Endothelial cell of umbilical vein (primary cell): ENCODE measurements at regions not wholly inside any gene's neighbourhood (a gene's known extent, or its start where the extent isn't known, plus 50 kb on each side); places are given as distances from the start of the nearest gene placed in this dataset.

Experiments
- BruUV-seq: library from RNA; stranded (reverse); fragments of 400-500 nt; replicated peaks from 2 replicates; lab custom pipeline; 2021; lab: Mats Ljungman, UMichigan
- CTCF ChIA-PET: fragments of 300-600, 350-600 bp; sonication (Branson Sonifier 250); formaldehyde crosslinking; loops from one replicate; lab custom pipeline; 2021; ENCODE audit warnings: antibody characterized with exemption, inconsistent platforms; lab: Charles Lee
- POLR2A ChIA-PET: fragments of 300-600, 350-600 bp; sonication (Branson Sonifier 250); formaldehyde crosslinking; loops from one replicate; lab custom pipeline; 2021; ENCODE audit warnings: antibody characterized with exemption, inconsistent platforms; lab: Charles Lee
- DNase-seq: peaks from one replicate; pipeline ENCODE4 v3.0.0-alpha.2; 2011; ENCODE audit warnings: low read depth, low spot score
- FAIRE-seq: peaks from 2 replicates; lab custom pipeline; 2011; peaks lifted over from hg19 to GRCh38; lab: Jason Lieb, UNC
- H2AFZ ChIP-seq: 2 replicates; pipeline ENCODE4 v1.6.0; 2012; ENCODE audit warnings: low read depth, low read length, control low read depth, inconsistent platforms
- H3K27ac ChIP-seq: 2 replicates; pipeline ENCODE4 v1.5.1; 2011; ENCODE audit warnings: low read depth, mild to moderate bottlenecking, control low read depth, low read length, moderate library complexity; ENCODE audit not compliant: insufficient read depth
- H3K27me3 ChIP-seq, 2 experiments: 2 replicates each; pipeline versions ENCODE4 v1.6.0 to v1.6.1; 2011; ENCODE audit warnings: low read length in 2 of 2, mixed read lengths in 1 of 2; ENCODE audit not compliant: control insufficient read depth in 2 of 2, insufficient read depth in 2 of 2
- H3K36me3 ChIP-seq, 2 experiments: 2 replicates in 1 of 2; 3 replicates in 1 of 2; pipeline ENCODE4 v1.5.1; 2011; ENCODE audit warnings: low read length in 2 of 2, mild to moderate bottlenecking in 1 of 2, moderate library complexity in 1 of 2; ENCODE audit not compliant: control insufficient read depth in 2 of 2, insufficient read depth in 2 of 2; ENCODE audit errors: extremely low read depth in 1 of 2
- H3K4me1 ChIP-seq: 3 replicates; pipeline ENCODE4 v1.5.1; 2011; ENCODE audit warnings: mild to moderate bottlenecking, low read length; ENCODE audit not compliant: control insufficient read depth, insufficient read depth; ENCODE audit errors: extremely low read depth
- H3K4me2 ChIP-seq: 2 replicates; pipeline ENCODE4 v1.6.1; 2011; ENCODE audit warnings: low read length, control low read depth, mixed read lengths; ENCODE audit not compliant: insufficient read depth
- H3K4me3 ChIP-seq, 3 experiments: fragments of 200-600 bp in 1 of 3; sonication (generic), shearing (Covaris generic) in 1 of 3; replicated peaks in 1 of 3; 2 replicates each; pipeline ENCODE4 v1.5.1; 2011 to 2016; ENCODE audit warnings: control low read depth in 3 of 3, low read length in 3 of 3, mild to moderate bottlenecking in 2 of 3, inconsistent platforms in 1 of 3, low read depth in 1 of 3, moderate library complexity in 1 of 3; ENCODE audit not compliant: insufficient read depth in 1 of 3
- H3K79me2 ChIP-seq: 2 replicates; pipeline ENCODE4 v1.6.0; 2012; ENCODE audit warnings: low read length, inconsistent platforms; ENCODE audit not compliant: control insufficient read depth, insufficient read depth
- H3K9ac ChIP-seq: replicated peaks from 2 replicates; pipeline ENCODE3; 2011; ENCODE audit warnings: low read length, control low read depth; ENCODE audit not compliant: insufficient read depth; ENCODE audit errors: extremely low read depth
- H3K9me1 ChIP-seq: replicated peaks from 3 replicates; pipeline ENCODE4 v1.6.0; 2011; ENCODE audit warnings: mild to moderate bottlenecking, low read length; ENCODE audit not compliant: control insufficient read depth, insufficient read depth; ENCODE audit errors: extremely low read depth
- H3K9me3 ChIP-seq: replicated peaks from 2 replicates; pipeline ENCODE4 v1.5.1; 2012; ENCODE audit warnings: low read length, inconsistent platforms; ENCODE audit not compliant: control insufficient read depth, insufficient read depth
- H4K20me1 ChIP-seq: replicated peaks from 2 replicates; pipeline ENCODE3; 2011; ENCODE audit warnings: mild to moderate bottlenecking, low read length; ENCODE audit not compliant: control insufficient read depth, insufficient read depth; ENCODE audit errors: extremely low read depth
- EZH2 ChIP-seq: IDR thresholded peaks from 2 replicates; pipeline ENCODE4 v1.6.1; 2012; ENCODE audit warnings: borderline replicate concordance, low read depth, mild to moderate bottlenecking, moderate library complexity, low read length, inconsistent platforms; ENCODE audit not compliant: severe bottlenecking
- FOS ChIP-seq: IDR thresholded peaks from 2 replicates; pipeline ENCODE4 v1.6.1; 2011; ENCODE audit warnings: mild to moderate bottlenecking, low read length, moderate library complexity, borderline replicate concordance; ENCODE audit not compliant: insufficient read depth
- GATA2 ChIP-seq: IDR thresholded peaks from 2 replicates; pipeline ENCODE4 v1.7.0; 2011; ENCODE audit warnings: low read depth, mild to moderate bottlenecking, moderate library complexity, mixed read lengths, low read length; ENCODE audit not compliant: insufficient read length, insufficient read depth
- JUN ChIP-seq: IDR thresholded peaks from 2 replicates; pipeline ENCODE4 v1.6.1; 2011; ENCODE audit warnings: borderline replicate concordance, low read depth; ENCODE audit not compliant: insufficient read length, insufficient read depth
- MYC ChIP-seq: IDR thresholded peaks from one replicate; pipeline ENCODE4 v1.6.1; 2011; ENCODE audit warnings: mild to moderate bottlenecking, low read depth, low read length
- POLR2A ChIP-seq: IDR thresholded peaks from 2 replicates; pipeline ENCODE4 v1.6.1; 2012; ENCODE audit warnings: low read depth, mild to moderate bottlenecking, control low read depth, low read length
- POLR2AphosphoS5 ChIP-seq: IDR thresholded peaks from 2 replicates; pipeline ENCODE4 v1.6.1; 2012; ENCODE audit warnings: low read depth, mild to moderate bottlenecking, control low read depth, low read length, moderate library complexity; ENCODE audit not compliant: insufficient read depth
- dilution Hi-C: fragments of 300-500 bp; cut with MboI; formaldehyde crosslinking; loops from one replicate; pipeline ENCODE4 v1.15.0; 2019; ENCODE audit warnings: low sequenced_read_pairs; ENCODE audit not compliant: extremely low pct_ligation_motif_present
- intact Hi-C: fragments of 100-400 bp; cut with micrococcal nuclease; formaldehyde crosslinking; loops from one replicate; pipeline ENCODE4 v1.10.0; 2022
- TF ChIP-seq, protein P1 (sequence below): IDR thresholded peaks from 2 replicates; pipeline ENCODE4 v1.6.1; 2011; ENCODE audit not compliant: insufficient read depth, insufficient read length
- TF ChIP-seq, protein P2 (sequence below), 2 donors: IDR thresholded peaks; 1 replicate in 1 of 2; 2 replicates in 1 of 2; pipeline ENCODE4 v1.5.1; 2011; ENCODE audit warnings: low read length in 2 of 2, mild to moderate bottlenecking in 2 of 2, moderate library complexity in 2 of 2, control low read depth in 1 of 2, inconsistent platforms in 1 of 2, low read depth in 1 of 2; ENCODE audit not compliant: insufficient read depth in 1 of 2; ENCODE audit errors: extremely low read depth in 1 of 2

DNA sequence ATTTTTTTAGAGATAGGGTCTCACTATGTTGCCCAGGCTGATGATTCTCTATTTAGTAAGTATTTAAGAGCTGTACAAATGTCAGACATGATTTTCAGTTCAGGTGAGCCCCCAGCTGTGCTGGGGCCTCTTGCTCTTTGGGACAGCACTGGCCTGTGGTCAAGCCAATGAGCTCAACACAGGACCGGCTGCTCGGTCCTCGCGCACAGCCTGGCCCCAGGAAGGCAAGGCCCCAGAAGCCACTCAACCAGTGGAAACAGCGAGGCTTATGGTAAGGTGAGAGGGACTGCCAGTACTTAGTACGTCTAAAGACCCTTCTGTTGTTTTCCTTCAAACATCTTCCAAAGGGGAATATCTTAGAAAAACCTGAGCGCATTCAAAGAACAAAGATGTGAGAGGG lies 211.8 kb downstream of the SKIDA1 start:
- DNase-seq: no peak
- Histone ChIP-seq H2AFZ (peak overlapping the region; percentile 75), H3K4me3 (no peak overlapping the region), H4K20me1 (no peaks in the 10 kb centered on the region), H3K9ac (no peak overlapping the region), H3K9me3 (no peaks in the 10 kb centered on the region), H3K9me1 (no peaks in the 10 kb centered on the region), H3K79me2 (no peaks in the 10 kb centered on the region), H3K27ac (no peak overlapping the region), H3K4me1 (peaks cover 21% of the 10 kb centered on the region), H3K4me2 (no peak overlapping the region), H3K27me3 (no peaks in the 10 kb centered on the region), H3K36me3 (no peaks in the 10 kb centered on the region)
- ChIA-PET CTCF (interaction anchor here (1.0 to 1.1 kb wide), 2 partner anchors 11 to 21 kb away, joined by 3 to 5 read pairs; no protein-coding TSS in a partner anchor), POLR2A (interaction anchor here (0.7 kb wide), 1 partner anchor 61 kb away, joined by 3 read pairs; no protein-coding TSS in a partner anchor)
- intact Hi-C loops: loop anchor here (1.0 to 2.0 kb wide), 2 partner anchors 20 to 51 kb away; no protein-coding TSS in a partner anchor
- BruUV-seq: no TSS peak
- dilution Hi-C loops: no loop called here
- FAIRE-seq: no peak
- TF ChIP-seq GATA2: no peak

DNA sequence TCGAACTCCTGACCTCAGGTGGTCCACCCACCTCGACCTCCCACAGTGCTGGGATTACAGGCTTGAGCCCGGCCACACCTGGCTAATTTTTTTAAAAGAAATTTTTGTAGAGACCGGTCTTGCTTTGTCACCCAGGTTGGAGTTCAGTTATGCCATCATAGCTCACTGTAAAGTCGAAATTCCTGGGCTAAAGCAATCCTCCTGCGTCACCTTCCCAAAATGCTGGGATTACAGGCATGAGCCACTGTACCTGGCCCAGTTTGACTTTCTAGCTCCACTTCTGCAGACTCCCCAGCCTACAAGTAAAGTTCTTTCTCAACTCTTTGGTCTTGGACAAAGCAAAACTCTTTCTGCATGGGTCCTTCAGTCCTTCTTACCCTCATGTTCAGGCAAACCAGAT lies 214.1 kb downstream of the SKIDA1 start:
- Histone ChIP-seq H3K36me3 (no peaks in the 10 kb centered on the region), H2AFZ (no peak overlapping the region), H3K4me1 (peaks cover 21% of the 10 kb centered on the region), H3K9me3 (no peaks in the 10 kb centered on the region), H3K79me2 (no peaks in the 10 kb centered on the region), H4K20me1 (no peaks in the 10 kb centered on the region), H3K4me3 (no peak overlapping the region), H3K27me3 (no peaks in the 10 kb centered on the region), H3K4me2 (no peak overlapping the region), H3K9ac (no peak overlapping the region), H3K27ac (no peak overlapping the region), H3K9me1 (no peaks in the 10 kb centered on the region)
- no TSS peak for BruUV-seq
- dilution Hi-C loops: no loop called here
- no peak for TF ChIP-seq MYC
- no peak for TF ChIP-seq GATA2
- TF ChIP-seq POLR2AphosphoS5: no peak
- TF ChIP-seq JUN: no peak
- TF ChIP-seq FOS: no peak
- TF ChIP-seq, protein P1, sequence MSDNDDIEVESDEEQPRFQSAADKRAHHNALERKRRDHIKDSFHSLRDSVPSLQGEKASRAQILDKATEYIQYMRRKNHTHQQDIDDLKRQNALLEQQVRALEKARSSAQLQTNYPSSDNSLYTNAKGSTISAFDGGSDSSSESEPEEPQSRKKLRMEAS: no peak
- TF ChIP-seq EZH2: no peak
- TF ChIP-seq, protein P2, sequence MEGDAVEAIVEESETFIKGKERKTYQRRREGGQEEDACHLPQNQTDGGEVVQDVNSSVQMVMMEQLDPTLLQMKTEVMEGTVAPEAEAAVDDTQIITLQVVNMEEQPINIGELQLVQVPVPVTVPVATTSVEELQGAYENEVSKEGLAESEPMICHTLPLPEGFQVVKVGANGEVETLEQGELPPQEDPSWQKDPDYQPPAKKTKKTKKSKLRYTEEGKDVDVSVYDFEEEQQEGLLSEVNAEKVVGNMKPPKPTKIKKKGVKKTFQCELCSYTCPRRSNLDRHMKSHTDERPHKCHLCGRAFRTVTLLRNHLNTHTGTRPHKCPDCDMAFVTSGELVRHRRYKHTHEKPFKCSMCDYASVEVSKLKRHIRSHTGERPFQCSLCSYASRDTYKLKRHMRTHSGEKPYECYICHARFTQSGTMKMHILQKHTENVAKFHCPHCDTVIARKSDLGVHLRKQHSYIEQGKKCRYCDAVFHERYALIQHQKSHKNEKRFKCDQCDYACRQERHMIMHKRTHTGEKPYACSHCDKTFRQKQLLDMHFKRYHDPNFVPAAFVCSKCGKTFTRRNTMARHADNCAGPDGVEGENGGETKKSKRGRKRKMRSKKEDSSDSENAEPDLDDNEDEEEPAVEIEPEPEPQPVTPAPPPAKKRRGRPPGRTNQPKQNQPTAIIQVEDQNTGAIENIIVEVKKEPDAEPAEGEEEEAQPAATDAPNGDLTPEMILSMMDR (IDR thresholded peaks at IDR 0.05; ENCODE audit: extremely low read depth in 1 of 2, insufficient read depth in 1 of 2, low read depth in 1 of 2, low read length in 2 of 2): no peak
- no peak for TF ChIP-seq POLR2A
- FAIRE-seq (no peak), DNase-seq (no peak)
- POLR2A ChIA-PET: no interaction called here
- CTCF ChIA-PET: interaction anchor here (0.7 to 1.2 kb wide), 2 partner anchors 14 to 77 kb away, joined by 3 to 4 read pairs; no protein-coding TSS in a partner anchor
- intact Hi-C loops: no loop called here
